H1 (cell line): ENCODE measurements at regions not wholly inside any gene's neighbourhood (a gene's known extent, or its start where the extent isn't known, plus 50 kb on each side); places are given as distances from the start of the nearest gene placed in this dataset.

ENCODE experiments used
- BACH1 ChIP-seq: IDR thresholded peaks from 2 replicates; pipeline ENCODE4 v1.6.1; 2012; ENCODE audit warnings: low read length, improper control_type of control experiment
- CBX8 ChIP-seq: fragments of 300-800, 300-1000 bp; sonication (generic); IDR thresholded peaks from 2 replicates; pipeline ENCODE4 v1.7.1; 2016; ENCODE audit warnings: low read depth, low read length, borderline replicate concordance
- MAFK ChIP-seq: IDR thresholded peaks from 2 replicates; pipeline ENCODE4 v1.6.1; 2012; ENCODE audit warnings: low read depth, mild to moderate bottlenecking, improper control_type of control experiment, low read length
- NRF1 ChIP-seq: IDR thresholded peaks from 2 replicates; pipeline ENCODE4 v1.6.1; 2011; ENCODE audit warnings: mild to moderate bottlenecking, low read depth, low read length, improper control_type of control experiment
- RAD21 ChIP-seq, 2 experiments: IDR thresholded peaks in 1 of 2; conservative IDR thresholded peaks in 1 of 2; 2 replicates each; pipeline ENCODE4 v1.6.1; 2011; ENCODE audit warnings: low read depth in 2 of 2, low read length in 2 of 2, improper control_type of control experiment in 1 of 2, inconsistent platforms in 1 of 2, mild to moderate bottlenecking in 1 of 2, moderate library complexity in 1 of 2
- SIN3A ChIP-seq, 2 experiments: IDR thresholded peaks in 1 of 2; conservative IDR thresholded peaks in 1 of 2; 2 replicates each; pipeline ENCODE4 v1.6.1; 2011 to 2012; ENCODE audit warnings: low read length in 2 of 2, improper control_type of control experiment in 1 of 2, low read depth in 1 of 2, mild to moderate bottlenecking in 1 of 2
- TBP ChIP-seq: IDR thresholded peaks from 2 replicates; pipeline ENCODE4 v1.6.1; 2011; ENCODE audit warnings: low read depth, low read length, improper control_type of control experiment
- ZNF274 ChIP-seq: IDR thresholded peaks from 2 replicates; pipeline ENCODE4 v1.7.0; 2012; ENCODE audit warnings: low read length, borderline replicate concordance; ENCODE audit errors: extremely low read depth
- TF ChIP-seq, protein P1 (sequence below): fragments of 300-600 bp; sonication (generic); IDR thresholded peaks from 2 replicates; pipeline ENCODE4 v1.7.1; 2012; ENCODE audit warnings: low read length, moderate library complexity, mild to moderate bottlenecking, inconsistent platforms; ENCODE audit not compliant: insufficient replicate concordance

DNA sequence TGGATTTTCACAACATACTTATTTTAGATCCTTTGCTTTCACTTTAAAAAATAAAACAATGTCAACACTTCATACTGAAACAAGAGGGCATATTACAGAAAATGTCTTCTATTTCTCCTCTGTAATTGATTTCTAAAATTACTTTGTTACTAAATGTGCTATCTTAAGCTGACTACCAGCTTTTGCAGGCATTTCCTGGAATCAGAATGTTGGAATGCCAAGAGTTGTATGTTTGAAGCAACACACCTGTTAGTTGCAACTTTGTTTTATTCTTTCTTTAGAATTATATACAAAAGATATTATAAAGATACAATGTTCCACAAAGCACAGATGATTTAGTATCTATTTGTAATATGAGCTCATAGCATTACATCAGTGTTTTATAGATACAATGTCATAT lies 62.5 kb upstream of the TMEM170B start (continued):
- TF ChIP-seq, protein P1, sequence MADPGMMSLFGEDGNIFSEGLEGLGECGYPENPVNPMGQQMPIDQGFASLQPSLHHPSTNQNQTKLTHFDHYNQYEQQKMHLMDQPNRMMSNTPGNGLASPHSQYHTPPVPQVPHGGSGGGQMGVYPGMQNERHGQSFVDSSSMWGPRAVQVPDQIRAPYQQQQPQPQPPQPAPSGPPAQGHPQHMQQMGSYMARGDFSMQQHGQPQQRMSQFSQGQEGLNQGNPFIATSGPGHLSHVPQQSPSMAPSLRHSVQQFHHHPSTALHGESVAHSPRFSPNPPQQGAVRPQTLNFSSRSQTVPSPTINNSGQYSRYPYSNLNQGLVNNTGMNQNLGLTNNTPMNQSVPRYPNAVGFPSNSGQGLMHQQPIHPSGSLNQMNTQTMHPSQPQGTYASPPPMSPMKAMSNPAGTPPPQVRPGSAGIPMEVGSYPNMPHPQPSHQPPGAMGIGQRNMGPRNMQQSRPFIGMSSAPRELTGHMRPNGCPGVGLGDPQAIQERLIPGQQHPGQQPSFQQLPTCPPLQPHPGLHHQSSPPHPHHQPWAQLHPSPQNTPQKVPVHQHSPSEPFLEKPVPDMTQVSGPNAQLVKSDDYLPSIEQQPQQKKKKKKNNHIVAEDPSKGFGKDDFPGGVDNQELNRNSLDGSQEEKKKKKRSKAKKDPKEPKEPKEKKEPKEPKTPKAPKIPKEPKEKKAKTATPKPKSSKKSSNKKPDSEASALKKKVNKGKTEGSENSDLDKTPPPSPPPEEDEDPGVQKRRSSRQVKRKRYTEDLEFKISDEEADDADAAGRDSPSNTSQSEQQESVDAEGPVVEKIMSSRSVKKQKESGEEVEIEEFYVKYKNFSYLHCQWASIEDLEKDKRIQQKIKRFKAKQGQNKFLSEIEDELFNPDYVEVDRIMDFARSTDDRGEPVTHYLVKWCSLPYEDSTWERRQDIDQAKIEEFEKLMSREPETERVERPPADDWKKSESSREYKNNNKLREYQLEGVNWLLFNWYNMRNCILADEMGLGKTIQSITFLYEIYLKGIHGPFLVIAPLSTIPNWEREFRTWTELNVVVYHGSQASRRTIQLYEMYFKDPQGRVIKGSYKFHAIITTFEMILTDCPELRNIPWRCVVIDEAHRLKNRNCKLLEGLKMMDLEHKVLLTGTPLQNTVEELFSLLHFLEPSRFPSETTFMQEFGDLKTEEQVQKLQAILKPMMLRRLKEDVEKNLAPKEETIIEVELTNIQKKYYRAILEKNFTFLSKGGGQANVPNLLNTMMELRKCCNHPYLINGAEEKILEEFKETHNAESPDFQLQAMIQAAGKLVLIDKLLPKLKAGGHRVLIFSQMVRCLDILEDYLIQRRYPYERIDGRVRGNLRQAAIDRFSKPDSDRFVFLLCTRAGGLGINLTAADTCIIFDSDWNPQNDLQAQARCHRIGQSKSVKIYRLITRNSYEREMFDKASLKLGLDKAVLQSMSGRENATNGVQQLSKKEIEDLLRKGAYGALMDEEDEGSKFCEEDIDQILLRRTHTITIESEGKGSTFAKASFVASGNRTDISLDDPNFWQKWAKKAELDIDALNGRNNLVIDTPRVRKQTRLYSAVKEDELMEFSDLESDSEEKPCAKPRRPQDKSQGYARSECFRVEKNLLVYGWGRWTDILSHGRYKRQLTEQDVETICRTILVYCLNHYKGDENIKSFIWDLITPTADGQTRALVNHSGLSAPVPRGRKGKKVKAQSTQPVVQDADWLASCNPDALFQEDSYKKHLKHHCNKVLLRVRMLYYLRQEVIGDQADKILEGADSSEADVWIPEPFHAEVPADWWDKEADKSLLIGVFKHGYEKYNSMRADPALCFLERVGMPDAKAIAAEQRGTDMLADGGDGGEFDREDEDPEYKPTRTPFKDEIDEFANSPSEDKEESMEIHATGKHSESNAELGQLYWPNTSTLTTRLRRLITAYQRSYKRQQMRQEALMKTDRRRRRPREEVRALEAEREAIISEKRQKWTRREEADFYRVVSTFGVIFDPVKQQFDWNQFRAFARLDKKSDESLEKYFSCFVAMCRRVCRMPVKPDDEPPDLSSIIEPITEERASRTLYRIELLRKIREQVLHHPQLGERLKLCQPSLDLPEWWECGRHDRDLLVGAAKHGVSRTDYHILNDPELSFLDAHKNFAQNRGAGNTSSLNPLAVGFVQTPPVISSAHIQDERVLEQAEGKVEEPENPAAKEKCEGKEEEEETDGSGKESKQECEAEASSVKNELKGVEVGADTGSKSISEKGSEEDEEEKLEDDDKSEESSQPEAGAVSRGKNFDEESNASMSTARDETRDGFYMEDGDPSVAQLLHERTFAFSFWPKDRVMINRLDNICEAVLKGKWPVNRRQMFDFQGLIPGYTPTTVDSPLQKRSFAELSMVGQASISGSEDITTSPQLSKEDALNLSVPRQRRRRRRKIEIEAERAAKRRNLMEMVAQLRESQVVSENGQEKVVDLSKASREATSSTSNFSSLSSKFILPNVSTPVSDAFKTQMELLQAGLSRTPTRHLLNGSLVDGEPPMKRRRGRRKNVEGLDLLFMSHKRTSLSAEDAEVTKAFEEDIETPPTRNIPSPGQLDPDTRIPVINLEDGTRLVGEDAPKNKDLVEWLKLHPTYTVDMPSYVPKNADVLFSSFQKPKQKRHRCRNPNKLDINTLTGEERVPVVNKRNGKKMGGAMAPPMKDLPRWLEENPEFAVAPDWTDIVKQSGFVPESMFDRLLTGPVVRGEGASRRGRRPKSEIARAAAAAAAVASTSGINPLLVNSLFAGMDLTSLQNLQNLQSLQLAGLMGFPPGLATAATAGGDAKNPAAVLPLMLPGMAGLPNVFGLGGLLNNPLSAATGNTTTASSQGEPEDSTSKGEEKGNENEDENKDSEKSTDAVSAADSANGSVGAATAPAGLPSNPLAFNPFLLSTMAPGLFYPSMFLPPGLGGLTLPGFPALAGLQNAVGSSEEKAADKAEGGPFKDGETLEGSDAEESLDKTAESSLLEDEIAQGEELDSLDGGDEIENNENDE, result no peak
- TF ChIP-seq RAD21 (IDR thresholded peaks at IDR 0.05 in 1 of 2, conservative IDR thresholded peaks at IDR 0.05 in 1 of 2; ENCODE audit: low read depth in 2 of 2, low read length in 2 of 2), result no peak
- TF ChIP-seq SIN3A (conservative IDR thresholded peaks at IDR 0.05 in 1 of 2, IDR thresholded peaks at IDR 0.05 in 1 of 2; ENCODE audit: low read depth in 1 of 2, low read length in 2 of 2), result no peak
- no peak for TF ChIP-seq ZNF274
- TF ChIP-seq BACH1, result no peak
- TF ChIP-seq CBX8, result no peak
- no peak for TF ChIP-seq NRF1
- no peak for TF ChIP-seq MAFK
- no peak for TF ChIP-seq TBP
